Lower leg skin (tissue), 4 donors: ENCODE measurements at regions not wholly inside any gene's neighbourhood (a gene's known extent, or its start where the extent isn't known, plus 50 kb on each side); places are given as distances from the start of the nearest gene placed in this dataset.
A peak's percentile ranks its signal among the peaks of the same experiment; 100 is the strongest.

Experiments
- DNase-seq, 2 donors: peaks; one replicate each; pipeline ENCODE4 v3.0.0-alpha.2; 2019; ENCODE audit warnings: low spot score in 2 of 2
- H3K4me3 ChIP-seq: fragments of 200-600 bp; sonication (generic); 2 replicates; pipeline ENCODE4 v1.5.1; 2017; ENCODE audit warnings: mild to moderate bottlenecking, low read depth; ENCODE audit not compliant: poor library complexity, severe bottlenecking
- POLR2A ChIP-seq, 2 donors: fragments of 450-650 bp; IDR thresholded peaks; one replicate each; pipeline ENCODE4 v1.6.1; 2016 to 2017; ENCODE audit warnings: antibody characterized with exemption in 2 of 2, mild to moderate bottlenecking in 1 of 2, moderate library complexity in 1 of 2
- WGBS, 2 donors: methylation state at CpG; one replicate each; pipeline ENCODE4 v1.1.5; 2018; 5-methylcytosine and 5-hydroxymethylcytosine counted together
- intact Hi-C: fragments of 100-400 bp; cut with DNase I; formaldehyde crosslinking; loops from one replicate; pipeline ENCODE4 v1.15.0; 2023; ENCODE audit warnings: low total_unique reads
- TF ChIP-seq, protein P1 (sequence below), 3 donors: fragments of 450-650 bp; IDR thresholded peaks; one replicate each; pipeline ENCODE4 v1.5.1; 2016; ENCODE audit warnings: antibody characterized with exemption in 3 of 3, mild to moderate bottlenecking in 3 of 3, moderate library complexity in 2 of 3

- no peak overlapping the region for H3K4me3 ChIP-seq
- TF ChIP-seq, protein P1, sequence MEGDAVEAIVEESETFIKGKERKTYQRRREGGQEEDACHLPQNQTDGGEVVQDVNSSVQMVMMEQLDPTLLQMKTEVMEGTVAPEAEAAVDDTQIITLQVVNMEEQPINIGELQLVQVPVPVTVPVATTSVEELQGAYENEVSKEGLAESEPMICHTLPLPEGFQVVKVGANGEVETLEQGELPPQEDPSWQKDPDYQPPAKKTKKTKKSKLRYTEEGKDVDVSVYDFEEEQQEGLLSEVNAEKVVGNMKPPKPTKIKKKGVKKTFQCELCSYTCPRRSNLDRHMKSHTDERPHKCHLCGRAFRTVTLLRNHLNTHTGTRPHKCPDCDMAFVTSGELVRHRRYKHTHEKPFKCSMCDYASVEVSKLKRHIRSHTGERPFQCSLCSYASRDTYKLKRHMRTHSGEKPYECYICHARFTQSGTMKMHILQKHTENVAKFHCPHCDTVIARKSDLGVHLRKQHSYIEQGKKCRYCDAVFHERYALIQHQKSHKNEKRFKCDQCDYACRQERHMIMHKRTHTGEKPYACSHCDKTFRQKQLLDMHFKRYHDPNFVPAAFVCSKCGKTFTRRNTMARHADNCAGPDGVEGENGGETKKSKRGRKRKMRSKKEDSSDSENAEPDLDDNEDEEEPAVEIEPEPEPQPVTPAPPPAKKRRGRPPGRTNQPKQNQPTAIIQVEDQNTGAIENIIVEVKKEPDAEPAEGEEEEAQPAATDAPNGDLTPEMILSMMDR (IDR thresholded peaks at IDR 0.05): no peak
- TF ChIP-seq POLR2A (IDR thresholded peaks at IDR 0.05): no peak
- intact Hi-C loops: no loop called here
- no peak for DNase-seq
- WGBS, 2 donors: 86 to 87% methylated on average over 4 of the region's 4 CpGs
These were observed 412.5 kb downstream of the GJA1 start for GRCh38 chr6:121847806-121848522.

DNA sequence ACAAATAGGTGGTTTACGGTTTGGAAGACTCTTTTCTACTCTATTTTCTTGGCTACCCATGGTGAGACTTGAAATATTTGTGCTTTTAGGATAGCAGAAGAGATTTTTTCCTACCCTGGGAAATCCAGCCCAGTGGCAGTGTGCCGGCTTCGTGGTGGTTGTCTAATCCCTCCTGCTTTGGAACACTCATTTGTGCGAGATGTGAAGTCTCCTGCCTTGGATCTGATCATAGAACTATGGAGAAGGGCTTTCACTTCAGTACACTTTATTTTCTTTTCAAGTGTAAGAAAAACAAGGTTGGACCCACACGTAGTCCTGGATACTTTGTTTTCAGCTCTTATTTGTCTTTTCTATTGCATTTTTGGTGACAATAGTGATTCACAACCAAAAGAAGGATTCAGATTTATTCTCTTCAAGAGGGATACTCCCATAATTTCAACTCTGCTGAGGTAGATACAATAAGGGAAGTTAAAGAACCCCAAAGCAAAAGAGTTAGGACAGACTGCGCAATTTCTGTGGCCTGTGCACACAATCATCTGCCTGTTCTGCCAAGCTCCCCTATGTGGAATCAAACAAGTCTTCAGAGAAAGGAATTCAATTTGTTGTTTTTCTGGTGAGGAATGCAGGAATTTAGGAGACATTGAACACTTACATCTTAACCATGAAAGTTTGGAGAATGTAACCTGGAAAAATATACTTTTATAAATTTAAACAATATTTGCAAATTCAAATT is 413.2 kb downstream of the GJA1 start:
- intact Hi-C loops: no loop called here

DNA sequence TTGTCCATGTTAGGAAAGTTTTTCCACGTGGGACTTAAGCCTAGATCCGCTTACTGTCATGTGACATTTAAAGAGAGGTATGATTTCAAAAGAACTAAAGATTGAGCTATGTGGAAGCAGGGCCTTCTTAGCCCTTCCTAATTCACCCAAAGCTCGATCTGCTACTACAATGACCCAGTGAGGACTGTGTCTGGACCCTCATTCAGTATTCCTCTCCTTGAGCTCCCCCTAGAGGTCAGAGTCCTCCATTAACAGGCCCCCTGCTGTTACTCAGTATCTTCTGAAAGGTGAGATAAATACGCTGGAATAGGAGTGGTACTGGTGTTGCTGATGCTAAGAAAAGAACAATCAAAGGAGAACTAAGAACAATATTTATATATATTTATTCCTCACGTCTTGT is 414.0 kb downstream of the GJA1 start:
- TF ChIP-seq POLR2A (IDR thresholded peaks at IDR 0.05): no peak
- TF ChIP-seq, protein P1 (IDR thresholded peaks at IDR 0.05): no peak
- 70 to 73% methylated on average over 5 of the region's 5 CpGs for WGBS, 2 donors
- peak in 1 of 2 donors; percentile 31 for DNase-seq
- H3K4me3 ChIP-seq: no peak overlapping the region
- intact Hi-C loops: no loop called here

More for the DNA sequence above, 413.2 kb downstream of the GJA1 start:
- H3K4me3 ChIP-seq: no peak overlapping the region
- DNase-seq: no peak
- 79 to 87% methylated on average over 6 of the region's 6 CpGs for WGBS, 2 donors
- TF ChIP-seq POLR2A (IDR thresholded peaks at IDR 0.05): no peak
- TF ChIP-seq, protein P1 (IDR thresholded peaks at IDR 0.05): no peak

DNA sequence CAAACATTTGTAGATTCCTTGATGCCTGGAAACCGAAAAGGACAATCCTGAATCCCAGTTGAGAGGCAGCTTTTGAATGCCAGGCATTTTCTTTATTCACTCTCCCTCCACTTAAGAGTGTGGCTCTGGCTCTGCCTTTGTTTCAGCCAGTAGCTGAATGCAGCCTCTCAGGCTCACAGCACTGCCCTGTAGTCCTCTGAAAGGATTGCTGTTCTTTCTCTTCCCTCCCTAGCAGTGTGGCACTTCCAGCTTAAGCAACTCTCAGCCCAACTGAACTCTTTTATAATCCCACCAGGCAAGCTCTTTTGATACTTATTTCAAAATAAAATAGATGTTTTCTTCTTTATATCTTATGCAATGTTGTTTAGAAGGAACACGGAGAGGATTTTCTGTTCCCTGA is 415.6 kb downstream of the GJA1 start:
- TF ChIP-seq, protein P1 (IDR thresholded peaks at IDR 0.05): no peak
- TF ChIP-seq POLR2A (IDR thresholded peaks at IDR 0.05): no peak
- 55 to 69% methylated on average over 2 of the region's 2 CpGs for WGBS, 2 donors
- no peak overlapping the region for H3K4me3 ChIP-seq
- peak in 1 of 2 donors; percentile 27 for DNase-seq
- intact Hi-C loops: no loop called here

DNA sequence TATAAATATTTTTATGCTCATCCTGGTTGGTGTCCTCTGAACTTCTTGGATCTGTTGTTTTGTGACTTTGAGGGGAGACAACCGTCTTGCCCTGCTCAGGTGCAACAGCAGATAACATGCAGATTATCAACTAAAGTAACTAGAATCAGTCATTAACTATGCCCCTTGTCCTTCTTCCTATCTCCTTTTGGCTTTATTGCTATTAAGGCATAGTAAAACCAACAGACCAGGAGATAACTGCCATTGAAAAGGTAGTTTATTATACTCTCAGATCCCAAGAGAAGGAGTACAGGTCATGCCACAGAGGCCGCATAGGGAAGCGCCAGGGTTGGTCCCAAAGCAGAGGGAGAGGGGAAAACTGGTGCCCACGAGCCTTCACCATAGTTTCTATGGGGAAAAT is 418.2 kb downstream of the GJA1 start:
- H3K4me3 ChIP-seq: no peak overlapping the region
- intact Hi-C loops: no loop called here
- TF ChIP-seq POLR2A (IDR thresholded peaks at IDR 0.05): no peak
- TF ChIP-seq, protein P1 (IDR thresholded peaks at IDR 0.05): no peak
- WGBS, 2 donors: 95% methylated on average over 4 of the region's 4 CpGs
- no peak for DNase-seq
